Activated CD8-positive, alpha-beta memory T cell treated with anti-CD3 and anti-CD28 coated beads, Interleukin-2, amount 50 U/mL, for 24 hours (primary cell): ENCODE measurements at regions not wholly inside any gene's neighbourhood (a gene's known extent, or its start where the extent isn't known, plus 50 kb on each side); places are given as distances from the start of the nearest gene placed in this dataset.

ENCODE experiments used
- DNase-seq: peaks from one replicate; pipeline ENCODE4 v3.0.0-alpha.2; 2020; ENCODE audit errors: extremely low read depth

- DNase-seq, result no peak
These were observed 105.4 kb downstream of the DDIT4L start for GRCh38 chr4:100084892-100085291.

GRCh38 chr4:100083289-100083688 lies 107.0 kb downstream of the DDIT4L start:
- no peak for DNase-seq

- DNase-seq, result no peak
These were observed 107.4 kb downstream of the DDIT4L start for GRCh38 chr4:100082852-100083251.

- DNase-seq, result no peak
These were observed 108.8 kb downstream of the DDIT4L start for GRCh38 chr4:100081491-100081890.

GRCh38 chr4:100079264-100079663 lies 111.0 kb downstream of the DDIT4L start:
- no peak for DNase-seq

GRCh38 chr4:100076753-100077152 lies 113.5 kb downstream of the DDIT4L start:
- DNase-seq, result no peak

- DNase-seq, result no peak
These were observed 114.6 kb downstream of the DDIT4L start for GRCh38 chr4:100075486-100076270.

GRCh38 chr4:100075056-100075455 lies 115.2 kb downstream of the DDIT4L start:
- no peak for DNase-seq

- no peak for DNase-seq
These were observed 118.8 kb downstream of the DDIT4L start for GRCh38 chr4:100071506-100071905.

- no peak for DNase-seq
These were observed 119.4 kb downstream of the DDIT4L start for GRCh38 chr4:100070868-100071267.

GRCh38 chr4:100069207-100069606 lies 119.1 kb upstream of the H2AZ1 start:
- no peak for DNase-seq

GRCh38 chr4:100067255-100067654 lies 117.2 kb upstream of the H2AZ1 start:
- DNase-seq, result no peak

- DNase-seq, result no peak
These were observed 113.3 kb upstream of the H2AZ1 start for GRCh38 chr4:100063355-100063754.

GRCh38 chr4:100062921-100063320 lies 112.8 kb upstream of the H2AZ1 start:
- no peak for DNase-seq

GRCh38 chr4:100061835-100062234 lies 111.8 kb upstream of the H2AZ1 start:
- DNase-seq, result no peak

- DNase-seq, result no peak
These were observed 110.8 kb upstream of the H2AZ1 start for GRCh38 chr4:100060765-100061416.

- DNase-seq, result no peak
These were observed 109.4 kb upstream of the H2AZ1 start for GRCh38 chr4:100059467-100059866.

- no peak for DNase-seq
These were observed 106.6 kb upstream of the H2AZ1 start for GRCh38 chr4:100056701-100057100.

GRCh38 chr4:100054071-100054470 lies 104.0 kb upstream of the H2AZ1 start:
- no peak for DNase-seq

- no peak for DNase-seq
These were observed 99.8 kb upstream of the H2AZ1 start for GRCh38 chr4:100049872-100050271.

- no peak for DNase-seq
These were observed 92.6 kb upstream of the H2AZ1 start for GRCh38 chr4:100042711-100043110.

GRCh38 chr4:100042235-100042634 lies 92.2 kb upstream of the H2AZ1 start:
- no peak for DNase-seq

- DNase-seq, result no peak
These were observed 91.6 kb upstream of the H2AZ1 start for GRCh38 chr4:100041646-100042045.
